NCI-H2107 treated with DMSO at 0.1 percent for 48 hours (cell line): ENCODE measurements at regions not wholly inside any gene's neighbourhood (a gene's known extent, or its start where the extent isn't known, plus 50 kb on each side); places are given as distances from the start of the nearest gene placed in this dataset.
"Not testable (repeated sequence)": the region's sequence is repeated elsewhere in the genome, so short reads cannot be mapped to it uniquely, and the experiment has no call there.

Experiments
- DNase-seq: peaks from one replicate; lab custom pipeline; 2025; ENCODE audit not compliant: unreplicated experiment; lab: John Stamatoyannopoulos, UW

DNA sequence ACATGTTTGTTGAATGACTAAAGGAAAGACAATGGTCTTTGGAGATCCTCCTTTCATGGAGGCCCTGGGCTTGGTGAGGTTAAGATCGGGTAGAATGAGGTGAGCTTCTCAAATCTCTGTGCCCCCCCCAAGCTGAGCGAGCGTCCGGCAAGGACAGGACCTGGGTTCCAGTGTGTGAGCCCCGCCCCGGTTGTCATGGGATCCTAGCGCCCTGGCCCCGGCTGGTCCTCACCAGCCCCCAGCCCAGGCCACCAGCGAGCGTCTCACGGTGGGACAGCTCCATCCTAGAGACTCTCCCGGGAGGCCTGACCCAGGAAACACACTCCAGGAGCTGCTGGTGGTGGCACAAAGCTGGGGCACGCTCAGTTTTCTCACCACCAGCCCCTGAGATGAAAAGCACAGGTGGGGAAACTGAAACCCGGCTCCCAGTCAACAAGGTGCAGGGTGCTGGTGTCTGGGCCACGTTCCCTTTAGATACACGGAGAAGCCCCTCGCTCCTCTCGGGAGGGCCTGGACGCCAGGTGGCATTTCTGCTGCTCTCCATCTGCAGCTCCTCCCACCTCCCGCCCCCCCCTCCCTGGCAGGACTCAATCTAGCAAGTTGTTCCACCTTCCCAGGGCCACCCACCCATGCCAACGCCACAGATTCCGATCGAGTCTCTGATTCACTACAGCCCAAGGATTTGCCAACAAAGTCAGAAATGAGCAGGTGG lies 131.3 kb upstream of the PPP1R26 start:
- DNase-seq: no peak

DNA sequence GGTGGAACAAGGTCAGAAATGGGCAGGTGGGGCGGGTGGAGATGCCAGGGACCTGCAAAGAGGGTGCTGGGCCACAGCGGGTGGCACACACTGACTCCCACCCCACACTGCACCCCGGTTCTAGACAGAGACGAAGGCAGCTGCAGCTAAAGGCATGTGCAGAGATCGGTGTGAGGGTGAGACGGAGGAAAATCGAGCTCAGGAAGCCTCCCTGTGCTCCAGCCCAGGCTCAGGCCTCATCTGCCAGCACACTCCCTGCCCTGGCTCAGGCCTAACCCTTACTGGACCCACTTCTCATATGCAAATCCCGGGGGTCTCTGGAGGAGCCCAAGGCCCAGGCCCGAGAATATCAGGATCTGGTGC lies 130.8 kb upstream of the PPP1R26 start:
- no peak for DNase-seq

DNA sequence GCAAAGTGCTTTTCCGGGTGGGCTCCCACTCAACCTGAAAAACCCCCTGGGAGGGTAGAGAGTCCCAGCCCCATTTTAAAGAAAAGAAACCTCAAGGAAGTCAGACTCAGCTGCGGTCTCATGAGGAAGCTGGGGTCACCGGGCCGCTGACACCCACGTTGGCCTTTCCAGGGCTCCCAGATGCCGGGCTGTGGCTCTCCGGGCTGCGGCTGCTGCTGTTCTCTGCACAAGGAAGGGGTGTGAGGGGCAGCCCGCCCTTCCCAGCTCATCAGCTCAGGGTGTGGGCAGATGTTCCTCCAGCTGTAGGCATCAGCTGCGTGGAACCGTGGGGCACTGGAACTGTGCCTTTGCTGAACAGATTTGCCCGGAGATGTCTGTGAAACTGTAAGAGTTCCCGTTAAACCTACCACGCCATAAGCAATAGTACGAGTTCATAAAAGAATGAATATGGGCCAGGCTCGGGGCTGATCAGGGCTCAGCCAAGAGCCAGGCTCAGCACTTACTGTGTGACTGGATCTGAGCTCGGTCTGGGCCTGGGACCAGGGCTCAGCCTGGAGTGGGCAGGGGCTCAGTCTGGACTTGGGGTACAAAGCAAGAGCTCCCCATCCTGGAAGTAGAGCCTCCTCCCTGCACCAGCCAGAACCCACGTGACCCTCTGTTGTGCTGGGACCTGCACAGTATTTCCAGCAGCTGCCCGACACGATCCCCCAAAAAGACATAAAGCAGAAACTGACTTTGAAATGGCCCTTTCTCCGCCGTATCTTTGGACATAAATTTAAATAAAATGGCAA lies 130.2 kb upstream of the PPP1R26 start:
- no peak for DNase-seq

DNA sequence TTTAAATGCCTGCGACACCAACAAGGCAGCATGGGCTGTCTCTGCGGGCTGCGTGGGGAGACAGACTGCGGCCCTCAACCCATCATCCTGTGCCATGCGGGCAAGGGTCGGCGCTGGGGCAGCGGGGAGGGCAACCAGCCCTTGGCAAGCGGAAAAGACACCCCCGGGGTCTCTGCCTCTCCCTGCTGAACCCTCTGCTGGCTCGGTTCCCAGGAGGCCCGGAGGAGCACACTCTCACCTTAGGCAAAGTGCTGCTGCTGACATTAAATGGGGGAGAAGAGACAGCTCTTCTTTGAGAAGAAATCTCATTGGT lies 129.6 kb upstream of the PPP1R26 start:
- DNase-seq: no peak

DNA sequence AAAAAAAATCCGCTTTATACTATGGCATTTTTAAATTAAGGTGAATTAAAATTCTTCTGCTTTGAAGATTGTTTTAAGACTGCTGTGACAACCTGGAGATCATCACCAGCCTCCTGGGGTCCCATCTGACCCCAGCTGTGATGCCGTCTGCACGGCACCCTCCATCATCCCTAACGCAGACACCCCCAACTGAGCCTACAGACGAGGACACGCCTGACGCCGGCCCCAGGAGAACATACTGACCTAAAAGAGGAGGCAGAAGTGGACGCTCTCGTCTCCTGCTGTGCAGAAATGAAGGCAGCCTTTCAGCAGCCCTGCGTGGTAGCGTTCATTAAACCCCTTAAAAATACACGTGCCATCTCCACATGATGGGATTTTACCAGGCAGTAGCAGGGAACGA lies 125.6 kb upstream of the PPP1R26 start:
- DNase-seq: no peak

DNA sequence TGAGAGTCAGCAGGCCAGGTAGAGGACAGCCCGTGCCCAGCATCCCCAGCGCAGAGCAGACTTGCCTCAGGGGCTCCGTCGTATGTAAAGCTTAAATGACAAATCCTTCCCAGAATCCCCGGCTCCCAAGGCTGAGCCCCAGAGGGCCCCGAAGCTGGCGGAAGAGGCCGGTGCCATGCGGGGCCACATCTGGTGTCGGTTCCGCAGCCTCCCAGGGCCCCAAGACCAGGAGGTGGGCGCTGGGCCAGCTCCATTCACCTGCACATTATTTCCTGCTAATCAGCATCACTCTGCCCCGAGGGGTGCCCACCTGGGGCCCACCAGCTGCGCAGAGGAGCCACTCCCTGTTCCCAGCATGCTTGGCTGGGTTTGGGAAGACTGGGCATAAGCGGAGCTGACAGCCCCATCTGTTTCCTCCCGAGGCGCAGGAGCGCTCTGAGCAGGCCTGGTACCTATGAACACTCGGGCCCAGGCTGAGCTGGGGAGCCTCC lies 124.0 kb upstream of the PPP1R26 start:
- DNase-seq: no peak

DNA sequence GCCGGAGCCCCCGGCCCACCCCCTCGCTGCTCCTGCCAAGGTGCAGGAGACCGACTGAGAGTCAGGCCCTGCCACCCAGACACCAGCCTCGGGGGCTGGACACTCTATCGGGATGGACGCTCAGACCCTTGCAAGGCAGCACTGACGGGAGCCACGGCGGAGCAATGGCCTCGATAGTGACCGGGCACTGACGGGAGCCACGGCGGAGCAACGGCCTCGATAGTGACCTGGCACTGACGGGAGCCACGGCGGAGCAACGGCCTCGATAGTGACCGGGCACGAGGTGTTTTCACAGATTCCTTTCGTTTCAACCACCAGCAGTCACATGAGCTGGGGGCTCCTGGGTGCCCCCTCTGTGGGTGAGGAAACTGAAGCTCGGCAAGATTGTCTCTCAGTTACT lies 123.6 kb upstream of the PPP1R26 start:
- DNase-seq: no peak

DNA sequence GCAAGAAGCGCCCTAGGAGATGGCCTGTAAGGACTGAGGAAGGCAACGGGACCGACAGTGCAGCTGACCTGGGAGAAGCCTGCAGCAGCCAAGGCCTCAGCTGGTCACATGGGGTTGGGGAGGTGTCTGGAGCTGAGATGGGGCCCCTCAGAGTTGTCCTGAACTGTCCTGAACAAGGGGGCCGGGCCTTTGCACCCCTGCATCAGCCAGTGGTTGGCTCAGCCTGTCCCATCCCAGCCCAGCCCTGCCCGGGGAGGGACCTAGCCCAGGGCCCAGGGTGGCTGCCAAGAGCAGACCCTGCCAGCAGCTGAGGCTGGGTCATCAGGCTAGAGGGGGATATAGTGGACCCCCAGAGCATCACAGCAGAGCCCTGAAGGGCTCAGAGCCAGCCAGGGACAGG lies 122.8 kb upstream of the PPP1R26 start:
- no peak for DNase-seq

DNA sequence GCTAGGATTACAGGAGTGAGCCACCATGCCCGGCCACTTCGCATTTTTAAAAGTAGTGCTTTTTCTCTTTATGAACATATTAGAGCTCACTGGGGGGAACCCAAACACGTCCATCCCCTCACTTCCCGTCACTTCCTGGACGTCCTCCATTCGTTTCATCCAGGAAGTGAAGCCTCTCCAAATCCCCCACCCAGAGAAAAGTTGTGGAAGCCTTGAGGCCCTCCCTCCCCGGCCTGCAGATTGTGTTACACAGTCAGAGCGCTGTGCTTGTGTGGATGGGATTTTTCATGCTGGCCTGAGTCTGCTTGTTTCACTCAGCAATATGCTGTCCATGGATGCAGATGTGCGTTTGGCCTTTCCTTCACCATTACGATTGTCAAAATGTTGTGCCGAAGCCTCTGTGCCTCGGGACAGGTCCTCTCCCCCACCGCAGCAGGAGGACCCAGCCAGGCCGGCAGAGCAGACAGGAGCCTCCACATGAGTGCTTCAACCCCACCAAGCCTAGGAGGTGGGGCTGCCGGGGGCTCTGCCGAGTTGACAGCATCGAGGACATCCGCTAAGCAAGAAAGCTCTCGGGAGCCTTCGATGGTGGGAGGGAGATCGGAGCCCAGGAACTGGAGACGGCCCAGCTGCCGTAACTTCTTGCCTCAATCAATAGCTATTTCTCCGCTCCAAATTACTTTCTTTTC lies 121.6 kb upstream of the PPP1R26 start:
- DNase-seq: no peak

DNA sequence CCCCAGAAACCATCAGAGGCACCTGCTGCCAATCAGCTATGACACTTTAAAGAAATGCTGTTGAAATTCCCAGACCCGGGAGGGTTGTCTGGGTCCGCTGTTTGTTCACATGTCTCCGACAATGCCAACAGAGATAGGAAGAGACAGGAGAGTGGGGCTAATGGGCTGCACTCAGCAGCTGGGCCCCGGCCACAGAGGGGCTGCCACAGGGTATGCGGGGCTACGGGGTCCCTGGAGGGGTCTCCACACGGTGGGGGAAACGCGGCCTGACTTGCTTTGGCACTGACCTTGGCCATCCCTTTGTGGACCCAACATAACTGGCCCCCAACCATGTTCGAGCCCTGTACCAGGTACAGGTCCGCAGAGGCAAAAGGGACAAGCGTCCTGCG lies 121.0 kb upstream of the PPP1R26 start:
- DNase-seq: no peak

DNA sequence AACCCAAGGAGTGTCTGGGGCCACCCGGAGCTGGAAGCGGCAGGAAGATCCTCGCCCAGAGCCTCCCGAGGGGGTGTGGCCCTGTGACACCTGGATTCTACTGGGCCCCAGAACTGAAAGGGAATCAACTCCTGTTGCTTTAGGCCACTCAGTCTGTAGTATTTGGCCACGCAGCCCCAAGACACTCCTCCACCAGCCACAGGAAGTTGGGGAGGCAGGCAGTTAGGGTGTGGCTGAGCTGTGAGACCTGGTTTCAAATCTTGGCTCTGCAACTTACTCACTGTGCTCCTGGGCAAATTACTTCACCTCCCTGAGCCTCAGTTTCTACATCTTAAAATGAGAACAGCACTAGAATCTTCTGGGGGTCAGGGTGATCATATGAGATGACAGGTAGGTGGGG lies 119.8 kb upstream of the PPP1R26 start:
- DNase-seq: no peak

DNA sequence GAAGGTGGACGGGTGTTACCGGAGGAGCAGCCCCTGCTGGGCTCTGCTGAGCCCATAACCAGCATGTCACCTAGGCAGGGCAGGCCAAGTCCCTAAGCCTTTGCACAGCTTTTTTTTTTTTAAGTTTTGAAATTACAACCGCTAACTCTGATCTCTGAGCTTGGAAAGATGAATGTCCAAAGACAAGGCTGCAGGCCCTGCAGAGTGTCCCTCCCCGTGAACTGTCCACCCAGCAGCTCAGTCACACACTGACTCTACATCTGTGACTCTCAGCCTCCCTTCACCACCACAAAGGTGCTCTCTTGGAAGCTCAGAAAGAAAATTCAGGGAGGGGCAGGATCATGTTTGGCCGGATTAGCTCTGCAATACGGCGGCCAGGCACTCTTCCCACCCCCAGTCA lies 119.0 kb upstream of the PPP1R26 start:
- no peak for DNase-seq

DNA sequence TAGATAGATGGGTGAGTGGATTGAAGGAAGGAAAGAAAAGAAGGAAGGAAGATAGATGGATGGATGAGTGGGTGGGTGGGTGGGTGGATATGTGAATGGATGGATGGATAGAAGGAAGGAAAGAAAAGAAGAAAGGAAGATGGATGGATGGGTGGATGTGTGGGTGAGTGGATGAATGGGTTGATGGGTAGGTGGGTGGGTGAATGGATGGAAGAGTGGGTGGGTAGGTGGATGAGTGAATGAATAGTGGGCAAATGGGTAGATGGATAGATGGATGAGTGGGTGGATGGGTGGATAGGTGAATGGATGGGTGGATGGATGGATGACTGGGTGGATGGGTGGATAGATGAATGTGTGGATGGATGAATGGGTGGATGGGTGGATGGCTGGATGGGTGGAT lies 117.9 kb upstream of the PPP1R26 start:
- not testable (repeated sequence) for DNase-seq

DNA sequence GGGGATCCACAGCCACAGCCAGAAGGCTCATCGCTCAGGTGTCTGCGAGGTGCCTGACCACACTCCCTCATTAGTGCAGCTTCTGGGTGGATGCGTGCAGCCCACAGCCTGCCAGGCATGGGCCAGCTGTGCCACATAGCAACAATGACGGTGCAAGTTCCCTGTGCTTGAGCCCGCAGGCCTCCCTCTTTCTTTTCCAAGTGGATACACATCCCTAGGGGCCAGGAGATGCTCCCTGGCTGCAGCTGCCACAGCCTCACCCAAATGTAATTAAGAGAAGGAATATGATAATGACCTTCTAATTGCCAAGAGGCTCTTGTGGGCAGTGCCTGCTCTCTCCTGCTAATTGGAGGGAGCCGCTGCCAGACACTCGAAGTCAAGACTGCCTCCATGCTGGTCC lies 116.0 kb upstream of the PPP1R26 start:
- no peak for DNase-seq

DNA sequence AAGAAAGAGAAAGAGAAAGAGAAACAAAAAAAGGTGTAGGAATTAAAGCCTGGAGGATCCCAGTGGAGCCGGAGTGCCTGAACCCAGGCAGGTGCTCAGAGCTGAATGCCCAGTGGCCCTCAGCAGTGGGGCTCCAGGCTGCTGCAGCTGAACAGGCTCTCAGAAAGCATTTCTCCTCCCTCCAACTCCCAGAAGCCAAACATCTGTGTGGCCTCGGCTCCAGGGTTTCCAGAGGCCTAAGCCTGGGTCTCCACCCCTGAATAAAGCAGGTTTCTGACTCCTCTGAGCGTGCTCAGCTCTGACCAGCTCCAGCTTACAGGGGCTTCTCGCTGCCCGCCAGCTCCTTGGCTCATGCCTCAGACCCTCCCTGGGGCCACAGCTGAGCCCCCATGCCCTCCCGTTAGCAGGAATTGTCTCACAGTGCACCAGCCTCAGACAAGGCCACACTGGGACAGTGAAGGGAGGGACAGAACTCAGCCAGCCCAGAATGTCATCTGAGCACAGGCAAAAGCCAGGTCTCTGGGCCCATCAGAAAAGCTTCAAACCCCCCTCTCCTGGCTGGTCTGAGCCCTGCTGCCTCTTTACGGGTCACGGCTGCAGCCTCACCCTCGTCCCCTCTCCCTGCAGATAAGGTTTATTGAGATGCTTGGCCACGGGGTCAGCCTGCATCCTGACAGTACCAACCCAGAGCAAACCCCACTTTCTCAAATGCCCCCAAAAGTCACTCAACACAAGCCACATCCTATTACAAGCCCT lies 114.4 kb upstream of the PPP1R26 start:
- no peak for DNase-seq

DNA sequence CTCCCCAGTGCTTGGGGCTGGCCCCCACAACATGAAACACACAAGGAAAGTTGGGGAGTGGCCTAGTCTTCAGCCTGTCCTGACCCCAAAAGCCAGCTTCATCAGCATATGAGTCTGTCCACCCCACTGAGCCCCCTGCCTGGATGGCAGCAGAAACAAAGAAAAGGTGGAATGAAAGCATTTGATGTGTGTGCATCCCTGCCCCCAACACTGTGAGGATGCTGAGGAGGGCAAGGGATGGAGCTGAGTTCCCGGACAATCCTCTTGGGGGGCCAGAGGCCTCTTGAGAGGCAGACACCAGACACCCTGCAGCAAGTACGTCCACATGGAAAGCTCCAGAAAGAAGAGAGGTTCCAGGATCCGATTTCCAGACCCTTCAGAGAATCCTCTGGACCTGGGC lies 113.5 kb upstream of the PPP1R26 start:
- DNase-seq: no peak

DNA sequence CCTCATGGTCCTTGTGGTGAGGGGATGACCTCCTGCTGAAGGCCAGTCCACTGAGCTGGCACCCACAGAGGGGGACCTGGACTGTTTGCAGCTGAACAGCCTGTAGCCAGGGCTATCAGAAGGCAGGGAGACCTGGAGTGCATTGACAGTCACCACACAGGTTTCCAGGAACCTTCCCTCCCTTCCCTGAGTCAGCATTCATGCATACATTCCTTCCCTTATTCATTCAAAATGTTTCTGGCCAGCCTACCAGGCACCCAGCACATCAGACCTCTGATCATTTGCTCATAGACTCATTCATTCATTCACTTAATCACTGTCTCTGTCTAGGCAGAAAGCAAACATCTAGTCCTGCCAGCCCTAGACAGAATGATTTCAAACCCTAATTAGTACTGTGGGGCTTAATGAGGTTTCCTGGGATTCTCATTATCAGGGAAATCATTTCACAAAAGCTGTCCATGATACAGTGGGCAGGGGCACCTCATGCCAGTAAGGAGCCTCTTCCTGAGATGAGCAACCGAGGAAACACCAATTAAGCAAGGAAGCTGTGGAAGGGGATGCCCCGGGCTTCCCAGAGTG lies 110.1 kb upstream of the PPP1R26 start:
- DNase-seq: no peak

DNA sequence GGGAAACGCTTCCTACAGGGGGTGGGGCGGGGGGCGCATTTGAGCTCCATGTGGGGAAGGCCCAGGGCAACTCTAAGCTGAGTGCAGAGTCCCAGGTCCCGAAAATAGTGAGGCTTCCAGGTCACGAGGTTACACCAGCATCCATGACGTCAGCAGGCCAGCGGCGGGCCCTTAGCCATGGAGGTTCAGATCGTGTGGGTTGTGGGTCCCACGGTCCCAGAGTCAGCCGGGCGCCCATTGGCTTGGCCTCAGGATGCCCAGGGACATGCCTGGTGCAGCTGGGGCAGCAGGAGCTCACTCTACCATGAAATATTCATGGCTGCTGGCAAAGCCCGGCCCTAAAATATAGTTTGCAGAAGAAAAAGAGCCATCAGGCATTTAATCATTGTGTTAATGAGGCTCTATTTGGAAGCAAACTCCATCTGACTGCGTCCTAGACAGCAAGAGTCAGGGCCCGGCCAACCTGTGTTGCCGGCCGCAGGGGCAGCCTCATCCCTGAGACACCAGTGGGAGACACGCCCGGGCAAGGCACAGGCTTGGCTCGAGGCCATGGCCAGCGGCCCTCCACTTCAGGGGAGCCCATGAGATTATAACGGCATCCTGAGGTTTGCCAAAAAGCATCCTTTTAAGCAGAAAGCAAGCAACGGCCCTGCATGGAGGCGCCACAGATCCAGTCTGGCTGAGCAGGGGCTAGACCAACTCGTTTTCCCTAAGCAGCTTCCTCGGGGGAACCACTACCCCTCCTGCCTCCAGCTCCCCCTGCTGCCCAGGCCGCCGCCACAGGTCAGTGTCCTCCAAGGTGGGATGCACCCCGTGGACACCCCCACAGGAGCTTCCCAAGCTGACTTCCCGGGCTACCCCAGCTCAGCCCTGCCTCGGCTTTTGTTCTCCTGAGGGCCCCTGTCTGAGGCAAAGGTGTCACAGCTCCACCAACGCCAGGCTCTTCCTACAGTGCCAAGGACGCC lies 108.9 kb upstream of the PPP1R26 start:
- no peak for DNase-seq

DNA sequence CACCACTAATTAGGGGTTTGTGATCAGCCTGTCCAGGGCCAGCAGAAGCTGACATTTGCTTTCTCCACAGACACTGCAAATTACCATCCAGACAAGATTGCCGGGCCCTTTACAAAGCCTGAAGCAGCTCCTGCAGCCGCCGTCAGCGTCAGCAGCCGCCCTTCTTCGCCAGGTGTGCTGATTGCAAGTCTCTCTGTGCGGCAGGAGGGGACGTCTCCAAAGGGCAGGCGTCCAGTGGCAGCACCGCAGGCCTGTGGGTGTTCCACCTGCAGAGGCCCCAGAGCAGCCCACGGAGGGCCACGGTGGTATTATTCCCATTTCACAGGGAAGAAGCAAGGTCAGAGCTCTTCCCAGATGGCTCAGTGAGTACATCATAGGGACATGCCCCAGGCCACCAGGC lies 108.0 kb upstream of the PPP1R26 start:
- DNase-seq: no peak

DNA sequence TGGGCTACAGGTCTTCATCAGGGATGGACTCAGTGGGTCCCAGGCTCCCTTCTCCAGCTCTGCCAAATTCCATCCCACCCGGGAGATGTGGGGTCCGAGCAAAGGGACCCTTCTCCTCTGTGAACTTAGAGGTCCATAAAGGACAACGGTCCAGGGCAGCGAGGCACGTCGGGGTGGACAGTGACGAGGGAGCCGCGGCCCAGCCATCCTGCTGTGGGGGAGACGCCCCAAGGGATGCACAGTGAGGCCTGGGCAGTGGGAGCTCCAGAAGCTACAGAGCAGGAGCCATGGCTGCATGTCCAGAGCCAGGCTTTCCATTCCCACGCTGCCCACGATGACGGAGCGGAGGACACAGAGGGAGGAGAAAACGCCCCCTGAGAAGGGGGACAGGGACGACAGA lies 107.5 kb upstream of the PPP1R26 start:
- no peak for DNase-seq
